ENCODE measurements at regions not wholly inside any gene's neighbourhood (a gene's known extent, or its start where the extent isn't known, plus 50 kb on each side); places are given as distances from the start of the nearest gene placed in this dataset.
A peak's percentile ranks its signal among the peaks of the same experiment; 100 is the strongest.
"Not testable (repeated sequence)": the region's sequence is repeated elsewhere in the genome, so short reads cannot be mapped to it uniquely, and the experiment has no call there.

DNA sequence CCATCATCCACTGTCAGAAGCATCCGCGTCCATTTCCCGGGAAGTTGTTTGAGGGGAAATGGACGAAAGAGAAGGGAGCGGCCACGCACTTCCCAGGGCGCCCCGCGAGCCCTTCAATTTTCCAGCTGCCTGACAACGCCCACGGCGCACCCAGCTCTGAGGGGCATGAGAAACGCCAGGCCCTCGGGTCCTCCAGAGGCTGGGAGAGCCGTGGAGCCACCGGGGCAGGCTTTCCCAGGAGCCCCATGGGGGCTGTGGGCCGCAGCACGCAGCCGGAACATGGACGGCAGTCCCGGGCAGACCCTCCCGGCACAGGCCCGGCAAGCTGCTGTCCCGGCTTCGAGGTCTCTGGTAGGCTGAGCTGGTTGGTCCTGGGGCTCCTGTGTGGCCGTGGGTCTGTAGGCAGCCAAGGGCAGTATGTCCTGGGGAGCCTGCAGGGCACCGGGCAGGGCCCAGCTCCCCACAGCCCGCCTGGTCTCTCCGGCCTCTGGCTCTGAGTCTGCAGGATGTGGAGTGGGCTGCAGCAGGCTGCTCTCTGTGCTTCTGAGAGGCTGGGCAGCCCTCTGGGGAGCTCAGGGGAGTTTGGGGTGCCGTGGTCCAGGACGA is 115.2 kb downstream of the FAM53A start:
- TF ChIP-seq, protein P1, sequence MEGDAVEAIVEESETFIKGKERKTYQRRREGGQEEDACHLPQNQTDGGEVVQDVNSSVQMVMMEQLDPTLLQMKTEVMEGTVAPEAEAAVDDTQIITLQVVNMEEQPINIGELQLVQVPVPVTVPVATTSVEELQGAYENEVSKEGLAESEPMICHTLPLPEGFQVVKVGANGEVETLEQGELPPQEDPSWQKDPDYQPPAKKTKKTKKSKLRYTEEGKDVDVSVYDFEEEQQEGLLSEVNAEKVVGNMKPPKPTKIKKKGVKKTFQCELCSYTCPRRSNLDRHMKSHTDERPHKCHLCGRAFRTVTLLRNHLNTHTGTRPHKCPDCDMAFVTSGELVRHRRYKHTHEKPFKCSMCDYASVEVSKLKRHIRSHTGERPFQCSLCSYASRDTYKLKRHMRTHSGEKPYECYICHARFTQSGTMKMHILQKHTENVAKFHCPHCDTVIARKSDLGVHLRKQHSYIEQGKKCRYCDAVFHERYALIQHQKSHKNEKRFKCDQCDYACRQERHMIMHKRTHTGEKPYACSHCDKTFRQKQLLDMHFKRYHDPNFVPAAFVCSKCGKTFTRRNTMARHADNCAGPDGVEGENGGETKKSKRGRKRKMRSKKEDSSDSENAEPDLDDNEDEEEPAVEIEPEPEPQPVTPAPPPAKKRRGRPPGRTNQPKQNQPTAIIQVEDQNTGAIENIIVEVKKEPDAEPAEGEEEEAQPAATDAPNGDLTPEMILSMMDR (IDR thresholded peaks at IDR 0.05; ENCODE audit: insufficient read depth, low read length, poor library complexity, severe bottlenecking): no peak
- Histone ChIP-seq H3K36me3 (ENCODE audit: control insufficient read depth, insufficient read depth, low read length) (no peaks in the 10 kb centered on the region), H3K4me3 (replicated peaks; ENCODE audit: low read depth, low read length) (no peak overlapping the region), H3K27me3 (replicated peaks; ENCODE audit: control insufficient read depth, insufficient read depth, low read length) (no peaks in the 10 kb centered on the region; the same call in 1 of the 2 replicates)
- DNase-seq (ENCODE audit: extremely low read depth, insufficient read length): no peak

DNA sequence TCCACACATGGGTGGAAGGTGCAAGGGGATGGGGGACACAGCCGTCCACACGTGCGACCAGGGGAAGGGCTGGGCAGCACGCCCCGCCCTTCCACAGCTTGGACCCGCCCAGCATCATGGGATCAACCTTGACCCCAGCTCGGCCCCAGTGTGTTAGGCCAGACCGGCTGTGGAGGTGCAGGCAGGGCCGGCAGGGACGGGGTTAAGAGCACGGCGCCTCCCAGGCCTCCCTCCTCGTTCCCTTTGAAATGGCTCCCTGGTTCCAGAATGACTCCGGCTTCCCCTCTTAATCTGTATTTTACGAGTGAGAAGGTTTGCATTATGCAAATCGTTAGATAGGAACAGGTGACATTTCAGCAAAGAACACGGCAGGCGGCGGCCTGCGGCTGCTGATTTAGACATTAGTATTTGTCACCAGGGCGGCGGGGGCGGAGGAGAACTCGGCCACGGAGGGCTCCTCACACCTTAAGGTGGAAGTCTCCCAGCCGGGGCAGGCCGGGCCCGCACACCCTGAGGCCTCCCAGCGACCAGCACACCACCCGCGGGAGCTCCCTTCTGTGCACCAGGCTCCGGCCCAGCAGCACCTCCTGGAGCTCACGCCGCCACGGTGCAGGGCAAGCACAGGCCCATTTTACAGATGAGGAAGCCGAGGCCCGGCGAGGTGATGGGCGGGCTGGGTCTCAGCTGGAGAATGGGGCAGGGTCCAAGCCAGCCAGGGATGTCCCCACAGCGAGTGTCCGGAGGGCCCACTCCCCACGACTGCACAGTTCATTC is 116.1 kb downstream of the FAM53A start:
- H3K4me3 ChIP-seq (replicated peaks; ENCODE audit: low read depth, low read length): no peak overlapping the region
- no peaks in the 10 kb centered on the region; the same call in 1 of the 2 replicates for H3K27me3 ChIP-seq (replicated peaks; ENCODE audit: control insufficient read depth, insufficient read depth, low read length)
- H3K36me3 ChIP-seq (ENCODE audit: control insufficient read depth, insufficient read depth, low read length): no peaks in the 10 kb centered on the region
- TF ChIP-seq, protein P1 (IDR thresholded peaks at IDR 0.05; ENCODE audit: insufficient read depth, low read length, poor library complexity, severe bottlenecking): peak; percentile 25
- no peak for DNase-seq (ENCODE audit: extremely low read depth, insufficient read length)

DNA sequence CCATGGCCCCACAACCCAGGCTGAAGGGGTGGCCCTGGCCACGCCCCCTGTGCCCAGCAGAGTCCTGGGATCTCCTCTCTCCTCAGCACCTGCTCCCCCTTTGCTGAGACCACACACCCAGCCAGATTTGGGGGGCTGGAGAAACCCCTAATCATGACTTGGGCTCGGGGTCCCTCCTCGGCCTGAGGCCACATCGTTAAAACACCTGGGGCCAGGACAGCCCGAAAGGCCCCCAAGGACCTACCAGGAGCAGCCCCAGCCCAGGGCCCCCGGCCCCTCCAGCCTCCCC is 116.7 kb downstream of the FAM53A start:
- no peaks in the 10 kb centered on the region; the same call in 1 of the 2 replicates for H3K27me3 ChIP-seq (replicated peaks; ENCODE audit: control insufficient read depth, insufficient read depth, low read length)
- no peak for DNase-seq (ENCODE audit: extremely low read depth, insufficient read length)
- TF ChIP-seq, protein P1 (IDR thresholded peaks at IDR 0.05; ENCODE audit: insufficient read depth, low read length, poor library complexity, severe bottlenecking): no peak
- H3K4me3 ChIP-seq (replicated peaks; ENCODE audit: low read depth, low read length): no peak overlapping the region
- no peaks in the 10 kb centered on the region for H3K36me3 ChIP-seq (ENCODE audit: control insufficient read depth, insufficient read depth, low read length)

DNA sequence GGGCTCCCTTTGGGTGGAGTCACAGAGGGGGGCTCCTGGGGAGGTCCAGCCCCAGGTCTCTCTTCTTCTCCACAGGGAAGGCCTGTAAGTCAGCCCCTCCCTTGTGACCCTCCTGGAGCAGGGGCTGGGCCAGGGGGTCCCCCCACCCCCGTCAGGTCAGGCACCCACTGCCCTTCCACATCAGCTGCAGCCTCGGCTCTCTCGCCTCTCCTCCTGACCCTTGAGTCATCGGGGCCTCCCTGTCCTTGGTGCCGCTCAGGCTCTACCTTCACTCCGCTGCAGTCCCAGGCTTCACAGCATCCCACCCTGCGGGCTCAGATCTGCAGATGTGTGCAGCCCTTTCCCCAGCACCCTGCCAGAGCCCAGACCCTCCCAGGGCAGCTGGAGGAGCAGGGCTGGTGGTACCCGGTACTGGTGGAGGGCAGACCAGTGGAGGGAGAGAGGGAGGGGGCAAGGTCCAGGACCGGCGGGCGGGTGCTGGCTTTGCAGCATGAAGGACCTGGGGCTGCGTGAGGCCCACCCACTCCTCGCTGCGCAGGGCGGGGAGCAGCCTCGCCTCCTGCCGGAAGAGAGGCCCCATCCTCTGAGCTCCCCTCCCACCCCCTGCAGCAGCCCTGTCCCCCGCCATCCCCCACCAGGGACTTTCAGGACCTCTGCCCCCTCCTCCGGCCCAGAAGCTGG is 117.1 kb downstream of the FAM53A start:
- Histone ChIP-seq H3K27me3 (replicated peaks; ENCODE audit: control insufficient read depth, insufficient read depth, low read length) (no peaks in the 10 kb centered on the region; the same call in 1 of the 2 replicates), H3K36me3 (ENCODE audit: control insufficient read depth, insufficient read depth, low read length) (no peaks in the 10 kb centered on the region), H3K4me3 (replicated peaks; ENCODE audit: low read depth, low read length) (no peak overlapping the region)
- TF ChIP-seq, protein P1 (IDR thresholded peaks at IDR 0.05; ENCODE audit: insufficient read depth, low read length, poor library complexity, severe bottlenecking): no peak
- no peak for DNase-seq (ENCODE audit: extremely low read depth, insufficient read length)

- H3K4me3 ChIP-seq (replicated peaks; ENCODE audit: low read depth, low read length); DNase-seq (ENCODE audit: extremely low read depth, insufficient read length): not testable (repeated sequence)
These were observed 117.7 kb downstream of the FAM53A start for GRCh38 chr4:1566301-1566837.

More at GRCh38 chr4:1566301-1566837, 117.7 kb downstream of the FAM53A start:
- H3K27me3 ChIP-seq (replicated peaks; ENCODE audit: control insufficient read depth, insufficient read depth, low read length); H3K36me3 ChIP-seq (ENCODE audit: control insufficient read depth, insufficient read depth, low read length): not testable (repeated sequence)
